SK-N-SH (cell line): ENCODE measurements at regions not wholly inside any gene's neighbourhood (a gene's known extent, or its start where the extent isn't known, plus 50 kb on each side); places are given as distances from the start of the nearest gene placed in this dataset.

Source experiments
- CTCF ChIA-PET: fragments of 300-600, 350-600 bp; formaldehyde crosslinking; extraction: SDS; loops from one replicate; lab custom pipeline; 2021; lab: Yijun Ruan, JAX
- POLR2A ChIA-PET: fragments of 350-600 bp; sonication (Branson Sonifier 250); formaldehyde crosslinking; extraction: SDS; loops from one replicate; lab custom pipeline; 2020; ENCODE audit warnings: antibody characterized with exemption, inconsistent platforms; lab: Yijun Ruan, JAX
- DNase-seq: peaks from one replicate; pipeline ENCODE4 v3.0.0; 2012
- H2AFZ ChIP-seq: fragments of 200-600 bp; sonication (generic); 2 replicates; pipeline ENCODE4 v1.8.1; 2016; ENCODE audit warnings: antibody characterized with exemption, mild to moderate bottlenecking, low read depth
- H3F3A ChIP-seq: fragments of 200-600 bp; sonication (generic); replicated peaks from 2 replicates; pipeline ENCODE3; 2016; ENCODE audit warnings: antibody characterized with exemption, mild to moderate bottlenecking; ENCODE audit not compliant: insufficient read depth
- H3K27ac ChIP-seq, 2 experiments: fragments of 200-500 bp in 1 of 2; fragments of 200-600 bp in 1 of 2; sonication (Bioruptor generic) in 1 of 2; sonication (generic), shearing (Covaris generic) in 1 of 2; 2 replicates each; pipeline versions ENCODE4 v1.5.1 to v1.6.1; 2014 to 2016; ENCODE audit warnings: low read depth in 2 of 2, inconsistent platforms in 1 of 2, low read length in 1 of 2, mild to moderate bottlenecking in 1 of 2, mixed read lengths in 1 of 2
- H3K27me3 ChIP-seq: fragments of 200-600 bp; sonication (generic), shearing (Covaris generic); 2 replicates; pipeline ENCODE4 v1.6.1; 2016; ENCODE audit warnings: mixed run types; ENCODE audit not compliant: insufficient read depth
- H3K36me3 ChIP-seq, 2 experiments: fragments of 200-500 bp in 1 of 2; fragments of 200-600 bp in 1 of 2; sonication (Bioruptor generic) in 1 of 2; sonication (generic) in 1 of 2; replicated peaks in 1 of 2; 2 replicates each; pipeline versions ENCODE3 to v1.5.1; 2014 to 2016; ENCODE audit warnings: low read length in 1 of 2, mild to moderate bottlenecking in 1 of 2; ENCODE audit not compliant: insufficient read depth in 2 of 2, control insufficient read depth in 1 of 2
- H3K4me1 ChIP-seq, 2 experiments: fragments of 200-500 bp in 1 of 2; fragments of 200-600 bp in 1 of 2; sonication (Bioruptor generic) in 1 of 2; sonication (generic), shearing (Covaris generic) in 1 of 2; 2 replicates each; pipeline versions ENCODE4 v1.5.1 to v1.6.1; 2014 to 2016; ENCODE audit warnings: low read depth in 1 of 2, low read length in 1 of 2, mixed run types in 1 of 2; ENCODE audit not compliant: insufficient read depth in 2 of 2, control insufficient read depth in 1 of 2
- H3K4me2 ChIP-seq: fragments of 200-600 bp; sonication (generic), shearing (Covaris generic); 2 replicates; pipeline ENCODE4 v1.6.1; 2017; ENCODE audit warnings: mixed run types
- H3K4me3 ChIP-seq, 2 experiments: fragments of 200-500 bp in 1 of 2; fragments of 200-600 bp in 1 of 2; sonication (Bioruptor generic) in 1 of 2; sonication (generic), shearing (Covaris generic) in 1 of 2; 2 replicates each; pipeline versions ENCODE4 v1.5.1 to v1.8.1; 2014 to 2016; ENCODE audit warnings: low read depth in 2 of 2, inconsistent platforms in 1 of 2, low read length in 1 of 2, mild to moderate bottlenecking in 1 of 2, mixed read lengths in 1 of 2, moderate library complexity in 1 of 2
- H3K79me2 ChIP-seq: fragments of 200-600 bp; sonication (generic); 2 replicates; pipeline ENCODE4 v1.8.1; 2017; ENCODE audit warnings: mild to moderate bottlenecking; ENCODE audit not compliant: insufficient read depth
- H3K9ac ChIP-seq: fragments of 200-600 bp; sonication (generic); 2 replicates; pipeline ENCODE4 v1.6.1; 2017; ENCODE audit warnings: mixed run types
- H3K9me2 ChIP-seq: fragments of 200-600 bp; sonication (generic); 2 replicates; pipeline ENCODE4 v1.6.1; 2017; ENCODE audit warnings: mixed run types
- H3K9me3 ChIP-seq: fragments of 200-600 bp; sonication (generic); 2 replicates; pipeline ENCODE4 v1.6.1; 2017; ENCODE audit warnings: mixed run types, mild to moderate bottlenecking, moderate library complexity
- H4K20me1 ChIP-seq: fragments of 200-600 bp; sonication (generic); 2 replicates; pipeline ENCODE4 v1.6.1; 2017; ENCODE audit warnings: mild to moderate bottlenecking, mixed run types; ENCODE audit not compliant: insufficient read depth
- CTCF ChIP-seq: fragments of 200-600 bp; sonication (generic); IDR thresholded peaks from 2 replicates; pipeline ENCODE4 v1.6.1; 2017; ENCODE audit warnings: antibody characterized with exemption, mild to moderate bottlenecking, moderate library complexity
- ELF1 ChIP-seq: IDR thresholded peaks from 2 replicates; pipeline ENCODE4 v1.4.0; 2012
- FOXJ3 ChIP-seq: sonication (generic); formaldehyde crosslinking; IDR thresholded peaks from 2 replicates; pipeline ENCODE4 v1.5.1; 2020; ENCODE audit warnings: mild to moderate bottlenecking, missing genetic modification reagents
- MAX ChIP-seq: IDR thresholded peaks from 2 replicates; pipeline ENCODE4 v1.4.0; 2012; ENCODE audit warnings: low read depth
- MEF2A ChIP-seq: IDR thresholded peaks from 2 replicates; pipeline ENCODE4 v1.4.0; 2012; ENCODE audit warnings: low read depth, borderline replicate concordance
- PBX3 ChIP-seq: IDR thresholded peaks from 2 replicates; pipeline ENCODE4; 2012
- POLR2AphosphoS5 ChIP-seq: IDR thresholded peaks from 2 replicates; pipeline ENCODE4 v1.6.1; 2012; ENCODE audit warnings: low read depth, low read length
- RAD21 ChIP-seq: IDR thresholded peaks from 2 replicates; pipeline ENCODE4 v1.6.1; 2012; ENCODE audit warnings: mild to moderate bottlenecking, low read length
- RCOR1 ChIP-seq: fragments of 150-350 bp; IDR thresholded peaks from 2 replicates; pipeline ENCODE4 v1.6.1; 2017; ENCODE audit warnings: antibody characterized with exemption, low read length
- RFX5 ChIP-seq: IDR thresholded peaks from 2 replicates; pipeline ENCODE4 v1.6.1; 2012; ENCODE audit warnings: mild to moderate bottlenecking, improper control_type of control experiment, low read length
- SMC3 ChIP-seq: IDR thresholded peaks from 2 replicates; pipeline ENCODE4 v1.6.1; 2012; ENCODE audit warnings: low read depth, low read length, improper control_type of control experiment
- TAF1 ChIP-seq: IDR thresholded peaks from 2 replicates; pipeline ENCODE4 v1.6.1; 2012; ENCODE audit warnings: low read depth, mild to moderate bottlenecking, low read length, moderate library complexity, borderline replicate concordance
- TEAD4 ChIP-seq: IDR thresholded peaks from 2 replicates; pipeline ENCODE4 v1.4.0; 2012; ENCODE audit warnings: mild to moderate bottlenecking, borderline replicate concordance; ENCODE audit not compliant: insufficient read depth
- ZBTB33 ChIP-seq: IDR thresholded peaks from 2 replicates; pipeline ENCODE4 v1.4.0; 2012; ENCODE audit warnings: low read depth, borderline replicate concordance
- WGBS: methylation state at CpG from one replicate; pipeline ENCODE4 v1.1.6; 2017; ENCODE audit warnings: low lambda C conversion rate; 5-methylcytosine and 5-hydroxymethylcytosine counted together
- TF ChIP-seq, protein P1 (sequence below): fragments of 150-350 bp; IDR thresholded peaks from 2 replicates; pipeline ENCODE4 v1.6.1; 2016; ENCODE audit warnings: mild to moderate bottlenecking, low read depth, low read length
- TF ChIP-seq, protein P2 (sequence below): IDR thresholded peaks from 2 replicates; pipeline ENCODE4 v1.6.1; 2012; ENCODE audit warnings: mild to moderate bottlenecking, low read depth, low read length, moderate library complexity

DNA sequence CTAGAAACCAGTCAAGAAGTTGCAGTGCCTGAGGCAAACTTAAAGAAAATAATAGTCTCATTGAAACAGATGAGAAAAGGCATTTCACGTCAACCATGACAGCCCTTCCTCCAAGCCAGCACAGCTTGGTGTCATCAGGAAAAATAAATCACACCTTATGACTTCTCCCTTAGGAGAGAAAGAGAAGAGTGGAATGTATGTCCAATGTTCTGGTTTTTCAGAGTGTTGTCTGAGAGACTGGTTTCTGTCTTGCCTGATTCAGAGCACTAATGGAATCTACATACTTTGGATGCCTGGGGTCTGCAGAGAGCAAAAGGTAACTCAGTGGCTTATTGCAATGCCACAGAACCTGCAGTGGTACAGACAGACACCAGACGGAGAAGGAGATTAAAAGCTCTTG is 105.5 kb upstream of the PDE4D start (continued):
- peak; percentile 72 for TF ChIP-seq PBX3

DNA sequence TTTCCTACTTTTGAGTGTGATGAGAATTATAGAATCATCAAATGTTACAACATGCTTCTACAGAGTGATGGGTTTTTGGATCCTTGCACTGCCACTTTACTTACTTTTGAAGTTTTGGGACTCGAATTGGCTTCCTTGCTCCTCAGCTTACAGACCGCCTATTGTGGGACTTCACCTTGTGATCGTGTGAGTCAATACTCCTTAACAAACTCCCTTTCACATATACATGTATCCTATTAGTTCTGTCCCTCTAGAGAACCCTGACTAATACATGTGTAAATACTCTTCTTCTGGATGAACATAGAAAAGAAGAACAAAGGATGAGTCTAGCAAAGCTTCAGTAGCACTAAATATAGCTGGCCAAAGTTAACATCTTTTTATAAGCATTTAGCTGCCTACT is 98.7 kb upstream of the PDE4D start:
- H3K4me2 ChIP-seq, result no peak overlapping the region
- WGBS, result 74% methylated on average over 3 of the region's 3 CpGs
- TF ChIP-seq FOXJ3 (CRISPR knock-in tag) (no peak), RAD21 (no peak), MAX (no peak), TAF1 (no peak), TEAD4 (no peak), PBX3 (no peak), RFX5 (no peak), ZBTB33 (no peak), RCOR1 (no peak), CTCF (no peak), MEF2A (no peak), ELF1 (no peak), POLR2AphosphoS5 (no peak), SMC3 (no peak)
- TF ChIP-seq, protein P1, sequence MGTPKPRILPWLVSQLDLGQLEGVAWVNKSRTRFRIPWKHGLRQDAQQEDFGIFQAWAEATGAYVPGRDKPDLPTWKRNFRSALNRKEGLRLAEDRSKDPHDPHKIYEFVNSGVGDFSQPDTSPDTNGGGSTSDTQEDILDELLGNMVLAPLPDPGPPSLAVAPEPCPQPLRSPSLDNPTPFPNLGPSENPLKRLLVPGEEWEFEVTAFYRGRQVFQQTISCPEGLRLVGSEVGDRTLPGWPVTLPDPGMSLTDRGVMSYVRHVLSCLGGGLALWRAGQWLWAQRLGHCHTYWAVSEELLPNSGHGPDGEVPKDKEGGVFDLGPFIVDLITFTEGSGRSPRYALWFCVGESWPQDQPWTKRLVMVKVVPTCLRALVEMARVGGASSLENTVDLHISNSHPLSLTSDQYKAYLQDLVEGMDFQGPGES, result no peak
- TF ChIP-seq, protein P2, sequence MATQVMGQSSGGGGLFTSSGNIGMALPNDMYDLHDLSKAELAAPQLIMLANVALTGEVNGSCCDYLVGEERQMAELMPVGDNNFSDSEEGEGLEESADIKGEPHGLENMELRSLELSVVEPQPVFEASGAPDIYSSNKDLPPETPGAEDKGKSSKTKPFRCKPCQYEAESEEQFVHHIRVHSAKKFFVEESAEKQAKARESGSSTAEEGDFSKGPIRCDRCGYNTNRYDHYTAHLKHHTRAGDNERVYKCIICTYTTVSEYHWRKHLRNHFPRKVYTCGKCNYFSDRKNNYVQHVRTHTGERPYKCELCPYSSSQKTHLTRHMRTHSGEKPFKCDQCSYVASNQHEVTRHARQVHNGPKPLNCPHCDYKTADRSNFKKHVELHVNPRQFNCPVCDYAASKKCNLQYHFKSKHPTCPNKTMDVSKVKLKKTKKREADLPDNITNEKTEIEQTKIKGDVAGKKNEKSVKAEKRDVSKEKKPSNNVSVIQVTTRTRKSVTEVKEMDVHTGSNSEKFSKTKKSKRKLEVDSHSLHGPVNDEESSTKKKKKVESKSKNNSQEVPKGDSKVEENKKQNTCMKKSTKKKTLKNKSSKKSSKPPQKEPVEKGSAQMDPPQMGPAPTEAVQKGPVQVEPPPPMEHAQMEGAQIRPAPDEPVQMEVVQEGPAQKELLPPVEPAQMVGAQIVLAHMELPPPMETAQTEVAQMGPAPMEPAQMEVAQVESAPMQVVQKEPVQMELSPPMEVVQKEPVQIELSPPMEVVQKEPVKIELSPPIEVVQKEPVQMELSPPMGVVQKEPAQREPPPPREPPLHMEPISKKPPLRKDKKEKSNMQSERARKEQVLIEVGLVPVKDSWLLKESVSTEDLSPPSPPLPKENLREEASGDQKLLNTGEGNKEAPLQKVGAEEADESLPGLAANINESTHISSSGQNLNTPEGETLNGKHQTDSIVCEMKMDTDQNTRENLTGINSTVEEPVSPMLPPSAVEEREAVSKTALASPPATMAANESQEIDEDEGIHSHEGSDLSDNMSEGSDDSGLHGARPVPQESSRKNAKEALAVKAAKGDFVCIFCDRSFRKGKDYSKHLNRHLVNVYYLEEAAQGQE, result no peak
- H3F3A ChIP-seq, result no peaks in the 10 kb centered on the region
- no peak for DNase-seq
- no peak overlapping the region for H3K9ac ChIP-seq
- no peaks in the 10 kb centered on the region for H3K27me3 ChIP-seq
- POLR2A ChIA-PET, result no interaction called here
- H3K36me3 ChIP-seq, result no peaks in the 10 kb centered on the region
- no peaks in the 10 kb centered on the region for H3K9me3 ChIP-seq
- no peaks in the 10 kb centered on the region for H3K79me2 ChIP-seq
- no peaks in the 10 kb centered on the region; a peak in 1 of 4 replicates for H3K4me1 ChIP-seq
- H3K4me3 ChIP-seq, result no peak overlapping the region
- no peak overlapping the region for H3K27ac ChIP-seq
- H3K9me2 ChIP-seq, result no peaks in the 10 kb centered on the region
- no peak overlapping the region for H2AFZ ChIP-seq
- CTCF ChIA-PET, result no interaction called here
- H4K20me1 ChIP-seq, result no peaks in the 10 kb centered on the region
